ENCODE measurements at regions not wholly inside any gene's neighbourhood (a gene's known extent, or its start where the extent isn't known, plus 50 kb on each side); places are given as distances from the start of the nearest gene placed in this dataset.

DNA sequence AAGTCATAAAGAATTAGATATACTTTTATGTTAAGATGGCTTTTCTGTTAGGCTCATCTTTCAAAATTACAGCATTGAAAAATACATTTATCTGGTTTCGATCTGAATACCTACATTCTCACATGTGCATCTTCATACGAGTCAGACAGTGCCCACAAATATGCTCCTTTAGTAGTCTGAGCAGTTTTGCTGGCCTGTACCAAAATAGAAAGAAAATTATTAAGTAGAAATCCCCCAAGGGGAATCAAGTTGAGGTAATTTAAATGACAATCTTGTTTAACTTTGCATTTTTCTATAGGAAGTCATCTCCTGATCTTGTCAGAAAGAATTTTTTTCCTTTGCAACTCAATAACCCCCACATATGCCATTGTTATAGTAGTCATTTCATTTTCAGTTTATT lies 287.4 kb upstream of the SEMA3D start:
- TF ChIP-seq, protein P1, sequence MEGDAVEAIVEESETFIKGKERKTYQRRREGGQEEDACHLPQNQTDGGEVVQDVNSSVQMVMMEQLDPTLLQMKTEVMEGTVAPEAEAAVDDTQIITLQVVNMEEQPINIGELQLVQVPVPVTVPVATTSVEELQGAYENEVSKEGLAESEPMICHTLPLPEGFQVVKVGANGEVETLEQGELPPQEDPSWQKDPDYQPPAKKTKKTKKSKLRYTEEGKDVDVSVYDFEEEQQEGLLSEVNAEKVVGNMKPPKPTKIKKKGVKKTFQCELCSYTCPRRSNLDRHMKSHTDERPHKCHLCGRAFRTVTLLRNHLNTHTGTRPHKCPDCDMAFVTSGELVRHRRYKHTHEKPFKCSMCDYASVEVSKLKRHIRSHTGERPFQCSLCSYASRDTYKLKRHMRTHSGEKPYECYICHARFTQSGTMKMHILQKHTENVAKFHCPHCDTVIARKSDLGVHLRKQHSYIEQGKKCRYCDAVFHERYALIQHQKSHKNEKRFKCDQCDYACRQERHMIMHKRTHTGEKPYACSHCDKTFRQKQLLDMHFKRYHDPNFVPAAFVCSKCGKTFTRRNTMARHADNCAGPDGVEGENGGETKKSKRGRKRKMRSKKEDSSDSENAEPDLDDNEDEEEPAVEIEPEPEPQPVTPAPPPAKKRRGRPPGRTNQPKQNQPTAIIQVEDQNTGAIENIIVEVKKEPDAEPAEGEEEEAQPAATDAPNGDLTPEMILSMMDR (IDR thresholded peaks at IDR 0.05; ENCODE audit: low read length, missing control alignments): no peak
- H3K4me3 ChIP-seq (replicated peaks; ENCODE audit: low read depth, low read length): no peak overlapping the region
- no peak for DNase-seq (ENCODE audit: low read depth)

DNA sequence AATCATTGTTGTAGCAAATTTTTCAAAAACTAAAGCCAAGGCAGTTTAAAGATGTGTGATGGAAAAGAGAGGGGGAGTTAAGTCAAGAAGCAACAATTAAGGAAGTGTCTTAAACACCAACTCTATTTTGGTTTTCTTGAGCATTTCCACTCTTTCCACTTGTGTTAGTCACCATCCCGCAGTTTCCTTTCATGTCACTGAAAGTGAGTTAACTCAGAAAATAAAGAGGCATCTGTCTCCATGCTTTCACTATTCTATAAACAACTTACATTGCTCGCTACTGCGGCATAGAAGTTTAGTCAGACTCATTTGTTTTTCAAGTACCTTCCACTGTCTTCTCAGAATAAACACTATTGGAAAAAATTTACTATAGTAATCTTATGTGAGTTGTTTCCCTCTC lies 284.9 kb upstream of the SEMA3D start:
- no peak overlapping the region for H3K4me3 ChIP-seq (replicated peaks; ENCODE audit: low read depth, low read length)
- peak; percentile 23 for DNase-seq (ENCODE audit: low read depth)
- TF ChIP-seq, protein P1 (IDR thresholded peaks at IDR 0.05; ENCODE audit: low read length, missing control alignments): no peak

DNA sequence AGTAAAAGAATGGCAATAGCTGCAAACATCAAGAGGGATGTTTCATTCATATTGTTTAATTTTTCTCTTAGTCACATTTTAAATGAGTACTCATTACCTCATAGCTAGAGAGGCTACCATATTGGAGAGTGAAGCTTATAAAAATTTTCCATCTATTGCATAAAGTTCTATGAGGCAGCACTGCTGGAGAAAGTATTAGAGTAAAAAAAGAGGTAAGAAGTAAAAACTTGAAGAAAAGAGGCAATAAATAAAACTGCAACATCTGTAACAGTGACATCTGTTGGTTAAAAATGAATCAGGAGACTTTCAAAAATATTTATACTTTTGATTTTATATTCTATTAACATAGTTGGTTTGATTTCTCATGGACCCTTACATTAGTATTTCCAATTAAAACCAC lies 284.5 kb upstream of the SEMA3D start:
- no peak overlapping the region for H3K4me3 ChIP-seq (replicated peaks; ENCODE audit: low read depth, low read length)
- no peak for DNase-seq (ENCODE audit: low read depth)
- TF ChIP-seq, protein P1 (IDR thresholded peaks at IDR 0.05; ENCODE audit: low read length, missing control alignments): no peak

DNA sequence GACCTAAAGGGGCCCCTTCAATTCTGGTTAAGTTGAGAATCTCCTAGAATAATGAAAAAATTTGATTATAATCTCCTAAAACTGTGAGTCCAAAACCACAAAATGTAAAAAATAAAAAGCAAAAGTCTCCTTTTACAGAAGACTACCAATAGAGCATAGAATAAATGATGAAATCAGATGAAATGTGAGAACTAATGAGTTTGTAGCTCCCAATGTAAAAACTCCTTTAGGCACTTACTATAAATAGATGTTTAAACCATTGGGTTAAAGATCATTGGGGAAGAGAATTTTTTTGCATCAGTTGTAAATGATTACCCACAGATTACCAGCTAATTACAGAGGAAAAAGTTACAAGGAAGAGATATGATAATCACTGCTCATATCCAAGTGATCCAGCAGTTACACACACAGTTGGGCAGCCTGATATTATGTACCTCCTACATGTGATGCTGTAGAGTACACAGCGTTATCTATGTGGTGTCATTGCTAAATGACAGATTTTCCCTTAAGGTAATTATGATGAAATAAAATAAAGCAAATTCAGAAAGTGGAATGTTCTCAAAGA lies 282.7 kb upstream of the SEMA3D start:
- H3K4me3 ChIP-seq (replicated peaks; ENCODE audit: low read depth, low read length): no peak overlapping the region
- peak; percentile 8 for DNase-seq (ENCODE audit: low read depth)
- TF ChIP-seq, protein P1 (IDR thresholded peaks at IDR 0.05; ENCODE audit: low read length, missing control alignments): no peak

DNA sequence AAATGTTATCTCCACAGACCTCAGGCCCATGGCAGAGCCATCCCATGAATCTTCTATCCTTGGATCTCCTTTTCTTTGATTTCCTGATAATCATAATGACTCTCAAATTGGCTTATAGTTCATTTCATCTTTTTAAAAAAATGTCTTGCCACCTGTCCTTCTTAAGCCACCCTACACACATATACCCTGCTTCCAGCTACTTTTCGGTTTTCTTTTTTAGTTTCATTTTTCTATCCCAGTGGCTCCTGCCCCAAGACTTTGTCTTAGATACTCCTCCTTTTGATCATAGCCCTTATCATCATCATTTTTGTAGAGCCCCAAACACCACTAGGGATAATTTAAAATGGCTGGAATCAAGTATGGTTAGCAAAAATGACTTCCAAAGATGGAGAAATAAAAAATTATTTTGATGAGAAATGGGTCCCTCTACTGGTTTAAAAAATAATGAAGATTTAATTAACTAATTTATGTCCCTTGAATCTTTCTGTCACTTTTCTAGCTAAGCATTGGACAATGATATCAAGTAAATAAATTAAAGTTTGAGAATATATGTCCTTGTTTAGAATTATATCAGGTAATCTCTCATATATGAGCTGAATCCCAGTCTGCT lies 277.3 kb upstream of the SEMA3D start:
- TF ChIP-seq, protein P1 (IDR thresholded peaks at IDR 0.05; ENCODE audit: low read length, missing control alignments): peak; percentile 28

GRCh38 chr7:85462671-85463070 lies 275.8 kb upstream of the SEMA3D start:
- TF ChIP-seq, protein P1 (IDR thresholded peaks at IDR 0.05; ENCODE audit: low read length, missing control alignments): no peak
- H3K4me3 ChIP-seq (replicated peaks; ENCODE audit: low read depth, low read length): no peak overlapping the region
- no peak for DNase-seq (ENCODE audit: low read depth)

More for the DNA sequence above, 277.3 kb upstream of the SEMA3D start:
- no peak overlapping the region for H3K4me3 ChIP-seq (replicated peaks; ENCODE audit: low read depth, low read length)
- peak; percentile 18 for DNase-seq (ENCODE audit: low read depth)

- TF ChIP-seq, protein P1 (IDR thresholded peaks at IDR 0.05; ENCODE audit: low read length, missing control alignments): no peak
- no peak overlapping the region for H3K4me3 ChIP-seq (replicated peaks; ENCODE audit: low read depth, low read length)
- no peak for DNase-seq (ENCODE audit: low read depth)
Observed at GRCh38 chr7:85457911-85458310, 271.1 kb upstream of the SEMA3D start.
